HEK293 (cell line): ENCODE measurements at regions not wholly inside any gene's neighbourhood (a gene's known extent, or its start where the extent isn't known, plus 50 kb on each side); places are given as distances from the start of the nearest gene placed in this dataset.

ENCODE experiments used
- ZNF121 ChIP-seq: fragments of 450-650 bp; formaldehyde crosslinking; IDR thresholded peaks from 2 replicates; pipeline ENCODE4 v1.5.1; 2016; ENCODE audit warnings: missing biosample characterization, missing genetic modification characterization
- ZNF138 ChIP-seq: fragments of 450-650 bp; formaldehyde crosslinking; IDR thresholded peaks from 2 replicates; pipeline ENCODE4 v1.5.1; 2016; ENCODE audit warnings: missing biosample characterization, missing genetic modification characterization, borderline replicate concordance
- ZNF274 ChIP-seq, 2 experiments: fragments of 200-500 bp in 1 of 2; fragments of 450-650 bp in 1 of 2; sonication (Bioruptor generic) in 1 of 2; formaldehyde crosslinking in 1 of 2; IDR thresholded peaks; 2 replicates each; pipeline versions ENCODE4 v1.5.1 to v1.6.1; 2014 to 2016; ENCODE audit warnings: borderline replicate concordance in 1 of 2, inconsistent platforms in 1 of 2, low read length in 1 of 2, missing biosample characterization in 1 of 2, missing genetic modification characterization in 1 of 2
- ZNF311 ChIP-seq: fragments of 450-650 bp; formaldehyde crosslinking; IDR thresholded peaks from 2 replicates; pipeline ENCODE4 v1.5.1; 2017; ENCODE audit warnings: missing biosample characterization, missing genetic modification characterization, borderline replicate concordance
- ZNF660 ChIP-seq: fragments of 450-650 bp; IDR thresholded peaks from 2 replicates; pipeline ENCODE4 v1.5.1; 2018; ENCODE audit warnings: missing biosample characterization, mild to moderate bottlenecking, missing genetic modification characterization
- ZNF664 ChIP-seq: fragments of 450-650 bp; formaldehyde crosslinking; IDR thresholded peaks from 2 replicates; pipeline ENCODE4 v1.5.1; 2016; ENCODE audit warnings: missing biosample characterization, missing genetic modification characterization
- ZNF677 ChIP-seq: fragments of 450-650 bp; IDR thresholded peaks from 2 replicates; pipeline ENCODE4 v1.5.0; 2018; ENCODE audit warnings: missing biosample characterization, mild to moderate bottlenecking, missing genetic modification characterization, moderate library complexity
- ZNF785 ChIP-seq: fragments of 450-650 bp; formaldehyde crosslinking; IDR thresholded peaks from 2 replicates; pipeline ENCODE4 v1.5.1; 2016; ENCODE audit warnings: missing biosample characterization, missing genetic modification characterization
- ZNF791 ChIP-seq: fragments of 450-650 bp; formaldehyde crosslinking; IDR thresholded peaks from 2 replicates; pipeline ENCODE4 v1.5.1; 2016; ENCODE audit warnings: missing biosample characterization, missing genetic modification characterization
- ZSCAN23 ChIP-seq: fragments of 450-650 bp; formaldehyde crosslinking; IDR thresholded peaks from 2 replicates; pipeline ENCODE4 v1.5.1; 2016; ENCODE audit warnings: missing biosample characterization, missing genetic modification characterization
- TF ChIP-seq, protein P1 (sequence below): fragments of 450-650 bp; formaldehyde crosslinking; IDR thresholded peaks from 2 replicates; pipeline ENCODE4 v1.5.1; 2016; ENCODE audit warnings: missing biosample characterization, missing genetic modification characterization, low read depth
- TF ChIP-seq, protein P2 (sequence below): fragments of 450-650 bp; formaldehyde crosslinking; IDR thresholded peaks from 2 replicates; pipeline ENCODE4 v1.5.1; 2016; ENCODE audit warnings: missing biosample characterization, missing genetic modification characterization
- TF ChIP-seq, protein P3 (sequence below): sonication (generic); formaldehyde crosslinking; IDR thresholded peaks from 2 replicates; pipeline ENCODE4 v1.8.1; 2022; ENCODE audit warnings: mild to moderate bottlenecking, moderate library complexity, missing genetic modification reagents
- TF ChIP-seq, protein P4 (sequence below): fragments of 450-650 bp; formaldehyde crosslinking; conservative IDR thresholded peaks from 2 replicates; pipeline ENCODE4 v1.5.1; 2016; ENCODE audit warnings: low read depth, missing biosample characterization, missing genetic modification characterization

DNA sequence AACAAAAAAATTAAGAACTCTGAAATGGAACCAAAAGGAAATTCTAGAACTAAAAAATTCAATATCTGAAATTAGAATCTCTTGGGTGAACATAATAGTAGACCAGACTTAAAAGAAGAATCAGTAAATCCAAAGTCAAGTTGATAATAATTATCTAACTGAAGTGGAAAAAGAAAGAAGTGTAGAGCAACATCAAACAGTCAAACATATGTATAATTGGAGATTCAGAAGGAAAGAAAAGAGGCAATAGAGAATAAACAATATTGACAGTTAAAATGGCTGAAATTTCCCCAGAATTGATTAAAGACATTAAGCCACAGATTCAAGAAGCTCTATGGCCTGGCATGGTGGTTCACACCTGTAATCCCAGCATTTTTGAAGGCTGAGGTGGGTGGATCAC, 383.6 kb downstream of the PREX1 start:
- TF ChIP-seq ZNF791 (tag by site-specific recombination), result no peak
- TF ChIP-seq, protein P1, sequence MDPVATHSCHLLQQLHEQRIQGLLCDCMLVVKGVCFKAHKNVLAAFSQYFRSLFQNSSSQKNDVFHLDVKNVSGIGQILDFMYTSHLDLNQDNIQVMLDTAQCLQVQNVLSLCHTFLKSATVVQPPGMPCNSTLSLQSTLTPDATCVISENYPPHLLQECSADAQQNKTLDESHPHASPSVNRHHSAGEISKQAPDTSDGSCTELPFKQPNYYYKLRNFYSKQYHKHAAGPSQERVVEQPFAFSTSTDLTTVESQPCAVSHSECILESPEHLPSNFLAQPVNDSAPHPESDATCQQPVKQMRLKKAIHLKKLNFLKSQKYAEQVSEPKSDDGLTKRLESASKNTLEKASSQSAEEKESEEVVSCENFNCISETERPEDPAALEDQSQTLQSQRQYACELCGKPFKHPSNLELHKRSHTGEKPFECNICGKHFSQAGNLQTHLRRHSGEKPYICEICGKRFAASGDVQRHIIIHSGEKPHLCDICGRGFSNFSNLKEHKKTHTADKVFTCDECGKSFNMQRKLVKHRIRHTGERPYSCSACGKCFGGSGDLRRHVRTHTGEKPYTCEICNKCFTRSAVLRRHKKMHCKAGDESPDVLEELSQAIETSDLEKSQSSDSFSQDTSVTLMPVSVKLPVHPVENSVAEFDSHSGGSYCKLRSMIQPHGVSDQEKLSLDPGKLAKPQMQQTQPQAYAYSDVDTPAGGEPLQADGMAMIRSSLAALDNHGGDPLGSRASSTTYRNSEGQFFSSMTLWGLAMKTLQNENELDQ, result no peak
- TF ChIP-seq, protein P2, sequence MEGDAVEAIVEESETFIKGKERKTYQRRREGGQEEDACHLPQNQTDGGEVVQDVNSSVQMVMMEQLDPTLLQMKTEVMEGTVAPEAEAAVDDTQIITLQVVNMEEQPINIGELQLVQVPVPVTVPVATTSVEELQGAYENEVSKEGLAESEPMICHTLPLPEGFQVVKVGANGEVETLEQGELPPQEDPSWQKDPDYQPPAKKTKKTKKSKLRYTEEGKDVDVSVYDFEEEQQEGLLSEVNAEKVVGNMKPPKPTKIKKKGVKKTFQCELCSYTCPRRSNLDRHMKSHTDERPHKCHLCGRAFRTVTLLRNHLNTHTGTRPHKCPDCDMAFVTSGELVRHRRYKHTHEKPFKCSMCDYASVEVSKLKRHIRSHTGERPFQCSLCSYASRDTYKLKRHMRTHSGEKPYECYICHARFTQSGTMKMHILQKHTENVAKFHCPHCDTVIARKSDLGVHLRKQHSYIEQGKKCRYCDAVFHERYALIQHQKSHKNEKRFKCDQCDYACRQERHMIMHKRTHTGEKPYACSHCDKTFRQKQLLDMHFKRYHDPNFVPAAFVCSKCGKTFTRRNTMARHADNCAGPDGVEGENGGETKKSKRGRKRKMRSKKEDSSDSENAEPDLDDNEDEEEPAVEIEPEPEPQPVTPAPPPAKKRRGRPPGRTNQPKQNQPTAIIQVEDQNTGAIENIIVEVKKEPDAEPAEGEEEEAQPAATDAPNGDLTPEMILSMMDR (tag by site-specific recombination), result no peak
- no peak for TF ChIP-seq ZSCAN23 (tag by site-specific recombination)
- TF ChIP-seq ZNF660 (tag by site-specific recombination), result no peak
- TF ChIP-seq ZNF311, result no peak
- TF ChIP-seq, protein P3, sequence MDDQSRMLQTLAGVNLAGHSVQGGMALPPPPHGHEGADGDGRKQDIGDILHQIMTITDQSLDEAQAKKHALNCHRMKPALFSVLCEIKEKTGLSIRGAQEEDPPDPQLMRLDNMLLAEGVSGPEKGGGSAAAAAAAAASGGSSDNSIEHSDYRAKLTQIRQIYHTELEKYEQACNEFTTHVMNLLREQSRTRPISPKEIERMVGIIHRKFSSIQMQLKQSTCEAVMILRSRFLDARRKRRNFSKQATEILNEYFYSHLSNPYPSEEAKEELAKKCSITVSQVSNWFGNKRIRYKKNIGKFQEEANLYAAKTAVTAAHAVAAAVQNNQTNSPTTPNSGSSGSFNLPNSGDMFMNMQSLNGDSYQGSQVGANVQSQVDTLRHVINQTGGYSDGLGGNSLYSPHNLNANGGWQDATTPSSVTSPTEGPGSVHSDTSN (CRISPR knock-in tag), result no peak
- TF ChIP-seq ZNF274 (IDR thresholded peaks at IDR 0.05; ENCODE audit: low read length), result no peak
- no peak for TF ChIP-seq ZNF274 (tag by site-specific recombination; IDR thresholded peaks at IDR 0.05; ENCODE audit: borderline replicate concordance)
- no peak for TF ChIP-seq ZNF664 (tag by site-specific recombination)
- TF ChIP-seq ZNF121 (tag by site-specific recombination), result no peak
- TF ChIP-seq ZNF785 (tag by site-specific recombination), result no peak
- TF ChIP-seq ZNF138 (tag by site-specific recombination), result no peak
- TF ChIP-seq, protein P4, sequence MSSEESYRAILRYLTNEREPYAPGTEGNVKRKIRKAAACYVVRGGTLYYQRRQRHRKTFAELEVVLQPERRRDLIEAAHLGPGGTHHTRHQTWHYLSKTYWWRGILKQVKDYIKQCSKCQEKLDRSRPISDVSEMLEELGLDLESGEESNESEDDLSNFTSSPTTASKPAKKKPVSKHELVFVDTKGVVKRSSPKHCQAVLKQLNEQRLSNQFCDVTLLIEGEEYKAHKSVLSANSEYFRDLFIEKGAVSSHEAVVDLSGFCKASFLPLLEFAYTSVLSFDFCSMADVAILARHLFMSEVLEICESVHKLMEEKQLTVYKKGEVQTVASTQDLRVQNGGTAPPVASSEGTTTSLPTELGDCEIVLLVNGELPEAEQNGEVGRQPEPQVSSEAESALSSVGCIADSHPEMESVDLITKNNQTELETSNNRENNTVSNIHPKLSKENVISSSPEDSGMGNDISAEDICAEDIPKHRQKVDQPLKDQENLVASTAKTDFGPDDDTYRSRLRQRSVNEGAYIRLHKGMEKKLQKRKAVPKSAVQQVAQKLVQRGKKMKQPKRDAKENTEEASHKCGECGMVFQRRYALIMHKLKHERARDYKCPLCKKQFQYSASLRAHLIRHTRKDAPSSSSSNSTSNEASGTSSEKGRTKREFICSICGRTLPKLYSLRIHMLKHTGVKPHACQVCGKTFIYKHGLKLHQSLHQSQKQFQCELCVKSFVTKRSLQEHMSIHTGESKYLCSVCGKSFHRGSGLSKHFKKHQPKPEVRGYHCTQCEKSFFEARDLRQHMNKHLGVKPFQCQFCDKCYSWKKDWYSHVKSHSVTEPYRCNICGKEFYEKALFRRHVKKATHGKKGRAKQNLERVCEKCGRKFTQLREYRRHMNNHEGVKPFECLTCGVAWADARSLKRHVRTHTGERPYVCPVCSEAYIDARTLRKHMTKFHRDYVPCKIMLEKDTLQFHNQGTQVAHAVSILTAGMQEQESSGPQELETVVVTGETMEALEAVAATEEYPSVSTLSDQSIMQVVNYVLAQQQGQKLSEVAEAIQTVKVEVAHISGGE (tag by site-specific recombination), result no peak
- no peak for TF ChIP-seq ZNF677 (tag by site-specific recombination)
